DMS114 treated with DMSO at 0.1 percent for 48 hours (cell line): ENCODE measurements at regions not wholly inside any gene's neighbourhood (a gene's known extent, or its start where the extent isn't known, plus 50 kb on each side); places are given as distances from the start of the nearest gene placed in this dataset.
"Not testable (repeated sequence)": the region's sequence is repeated elsewhere in the genome, so short reads cannot be mapped to it uniquely, and the experiment has no call there.

ENCODE experiments used
- DNase-seq: peaks from one replicate; lab custom pipeline; 2025; ENCODE audit not compliant: unreplicated experiment; lab: John Stamatoyannopoulos, UW

GRCh38 chr4:171378323-171378722 is 434.9 kb upstream of the GALNTL6 start:
- no peak for DNase-seq

- no peak for DNase-seq
Measured at GRCh38 chr4:171376724-171377123, 436.5 kb upstream of the GALNTL6 start.

GRCh38 chr4:171353535-171353934 is 459.7 kb upstream of the GALNTL6 start:
- no peak for DNase-seq

DNA sequence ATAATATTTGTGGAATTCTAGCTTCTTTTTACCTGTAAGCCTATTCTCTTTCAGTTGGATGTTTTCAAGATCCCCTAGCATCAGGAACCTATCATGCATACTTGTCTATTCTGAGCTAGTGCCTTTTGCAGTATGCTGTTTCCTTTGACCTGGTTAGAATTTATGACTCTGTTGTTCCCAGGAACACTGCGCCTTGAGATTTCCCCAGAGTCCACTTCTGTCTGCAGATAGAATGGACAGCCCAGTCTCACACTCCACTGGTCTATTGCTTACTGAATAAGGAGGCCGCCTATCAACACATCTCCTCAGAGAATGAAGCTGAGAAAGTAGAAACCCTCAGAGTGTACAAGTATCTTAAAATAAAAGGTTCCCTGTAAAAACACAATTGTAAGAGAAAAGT is 465.1 kb upstream of the GALNTL6 start:
- no peak for DNase-seq

DNA sequence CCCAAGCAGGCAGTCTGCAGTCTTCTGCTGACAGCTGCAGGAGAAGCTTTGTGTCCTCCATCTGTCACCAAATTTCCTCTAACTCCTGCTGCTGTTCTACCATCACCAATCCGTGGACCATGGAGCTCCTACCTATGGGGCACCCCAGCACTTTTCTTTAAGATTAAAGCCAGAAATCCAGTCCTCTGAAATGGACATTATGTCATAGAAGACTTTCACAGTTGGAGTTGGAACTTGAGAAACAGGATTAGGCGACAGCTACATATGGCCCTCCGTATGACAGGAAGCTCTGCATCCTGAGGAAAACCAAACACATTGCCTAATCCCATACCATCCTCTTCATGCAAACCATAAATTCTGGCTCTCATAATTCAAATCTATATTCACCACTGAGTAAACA is 470.6 kb upstream of the GALNTL6 start:
- no peak for DNase-seq

DNA sequence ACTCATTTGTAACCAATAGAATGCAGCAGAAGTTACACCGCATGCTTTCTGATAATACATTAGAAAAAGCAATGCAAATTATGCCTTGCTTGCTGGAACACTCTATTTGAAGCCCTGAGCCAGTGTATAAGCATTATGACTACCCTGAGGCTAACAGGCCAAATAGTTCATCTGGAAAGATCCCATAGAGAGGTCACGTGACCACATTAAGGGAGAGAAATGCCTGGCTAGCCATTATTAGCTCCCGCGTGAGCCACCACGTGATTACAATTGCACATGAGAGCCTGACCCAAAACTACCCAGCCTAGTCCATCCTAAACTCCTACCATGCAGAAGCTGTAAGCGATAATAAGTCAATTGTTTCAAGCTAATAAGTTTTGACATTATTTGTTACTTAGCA is 472.9 kb upstream of the GALNTL6 start:
- no peak for DNase-seq

DNA sequence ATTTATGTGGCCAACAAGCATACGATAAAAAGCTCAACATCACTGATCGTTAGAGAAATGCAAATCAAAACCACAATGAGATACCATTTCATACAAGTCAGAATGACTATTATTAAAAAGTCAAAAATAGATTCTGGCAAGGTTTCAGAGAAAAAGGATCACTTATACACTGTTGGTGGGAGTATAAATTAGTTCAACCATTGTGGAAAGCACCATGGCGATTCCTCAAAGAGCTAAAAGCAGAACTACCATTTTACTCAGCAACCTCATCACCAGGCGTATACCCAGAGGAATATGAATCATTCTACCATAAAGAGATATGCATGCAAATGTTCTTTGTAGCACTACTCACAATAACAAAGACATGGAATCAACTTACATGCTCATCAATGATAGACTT is 478.7 kb upstream of the GALNTL6 start:
- no peak for DNase-seq

DNA sequence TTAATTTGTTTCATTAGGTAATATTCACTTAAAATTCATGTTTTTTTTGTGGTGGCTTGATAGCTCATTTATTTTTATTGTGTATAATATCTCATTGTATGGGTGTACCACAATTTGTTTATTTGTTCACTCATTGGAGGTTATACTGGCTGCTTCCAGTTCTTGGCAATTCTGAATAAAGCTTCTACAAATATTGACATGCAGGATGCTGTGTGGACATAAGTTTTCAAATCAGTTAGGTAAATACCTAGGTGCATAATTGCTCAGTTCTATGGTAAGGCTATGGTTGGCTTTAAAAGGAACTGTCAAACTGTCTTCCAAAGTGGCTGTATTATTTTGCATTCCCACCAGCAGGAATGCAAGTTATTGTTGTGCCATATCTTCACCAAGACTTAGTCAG is 504.5 kb upstream of the GALNTL6 start:
- DNase-seq: no peak

DNA sequence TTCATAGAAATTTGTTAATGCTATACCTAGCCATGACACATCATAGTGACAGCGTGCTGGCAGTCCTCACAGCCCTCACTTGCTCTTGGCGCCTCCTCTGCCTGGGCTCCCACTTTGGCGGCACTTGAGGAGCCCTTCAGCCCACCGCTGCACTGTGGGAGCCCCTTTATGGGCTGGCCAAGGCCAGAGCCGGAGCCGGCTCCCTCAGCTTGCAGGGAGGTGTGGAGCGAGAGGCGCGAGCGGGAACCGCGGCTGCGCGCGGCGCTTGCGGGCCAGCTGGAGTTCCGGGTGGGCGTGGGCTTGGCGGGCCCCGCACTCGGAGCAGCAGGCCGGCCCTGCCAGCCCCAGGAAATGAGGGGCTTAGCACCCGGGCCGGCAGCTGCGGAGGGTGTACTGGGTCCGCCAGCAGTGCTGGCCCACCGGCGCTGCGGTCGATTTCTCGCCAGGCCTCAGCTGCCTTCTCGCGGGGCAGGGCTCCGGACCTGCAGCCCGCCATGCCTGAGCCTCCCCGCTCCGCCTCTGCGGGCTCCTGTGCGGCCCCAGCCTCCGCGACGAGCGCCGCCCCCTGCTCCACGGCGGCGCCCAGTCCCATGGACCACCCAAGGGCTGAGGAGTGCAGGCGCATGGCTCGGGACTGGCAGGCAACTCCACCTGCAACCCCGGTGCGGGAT is 515.0 kb upstream of the GALNTL6 start:
- not testable (repeated sequence) for DNase-seq

GRCh38 chr4:171288816-171289432 is 524.3 kb upstream of the GALNTL6 start:
- no peak for DNase-seq

DNA sequence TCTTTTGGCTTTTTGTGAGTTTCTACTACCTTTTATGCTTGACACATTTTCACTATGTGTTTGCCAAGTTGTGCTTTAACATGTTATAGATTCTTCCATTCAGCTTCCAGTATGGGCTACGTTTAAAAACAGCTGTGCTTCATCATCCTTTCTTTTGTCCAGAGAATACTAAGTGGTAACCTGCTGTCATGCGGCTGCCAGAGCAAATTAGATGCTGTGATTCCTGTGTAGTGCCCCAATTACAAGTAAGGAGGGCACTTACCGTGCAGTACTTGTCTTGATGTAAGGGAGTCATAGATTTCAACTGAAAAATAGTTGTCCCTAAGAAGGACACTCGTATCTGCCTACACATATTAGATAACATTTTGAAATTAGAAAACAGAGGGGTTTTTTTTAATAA is 531.8 kb upstream of the GALNTL6 start:
- no peak for DNase-seq

GRCh38 chr4:171279131-171279530 is 534.1 kb upstream of the GALNTL6 start:
- DNase-seq: no peak

GRCh38 chr4:171266671-171267070 is 546.5 kb upstream of the GALNTL6 start:
- no peak for DNase-seq

GRCh38 chr4:171265190-171265818 is 547.9 kb upstream of the GALNTL6 start:
- DNase-seq: no peak

DNA sequence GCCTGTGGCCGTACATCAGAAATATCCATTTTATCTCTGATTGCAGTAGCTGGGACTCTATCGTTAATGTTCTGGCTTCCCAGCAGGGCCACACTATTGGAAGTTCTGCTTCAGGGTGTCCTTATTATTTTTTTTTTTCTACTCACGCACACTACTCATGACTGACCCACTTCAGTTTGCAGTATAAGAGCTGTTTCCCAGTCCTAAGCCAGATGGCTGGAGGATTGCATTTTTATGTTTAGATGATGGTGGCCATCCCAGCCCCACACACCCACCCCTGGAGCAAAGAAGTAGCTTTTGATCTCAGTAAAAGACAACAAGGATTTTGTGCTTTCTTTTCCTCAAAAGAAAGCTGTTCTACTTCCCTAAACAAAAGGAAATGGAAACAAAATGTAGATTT is 557.0 kb upstream of the GALNTL6 start:
- DNase-seq: no peak

- DNase-seq: no peak
Measured at GRCh38 chr4:171246948-171247347, 566.3 kb upstream of the GALNTL6 start.

DNA sequence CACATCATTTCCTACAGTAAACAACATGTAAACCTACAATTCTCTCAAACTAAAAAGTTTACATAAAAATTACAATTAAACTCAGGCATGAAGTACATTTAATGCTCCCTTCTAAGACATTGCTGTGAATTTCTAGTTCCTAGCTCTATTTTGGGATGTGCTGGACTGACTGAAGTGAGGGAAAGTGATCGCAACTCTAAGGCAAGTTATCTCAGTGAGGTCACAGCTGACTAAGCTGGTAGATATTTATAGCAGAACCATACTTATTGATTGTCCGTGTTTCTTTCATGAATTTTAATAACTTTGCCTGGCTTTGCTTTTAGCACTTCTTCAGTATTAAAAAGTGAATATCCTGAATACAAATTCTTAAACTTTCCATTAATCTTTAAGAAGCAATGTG is 570.4 kb upstream of the GALNTL6 start:
- DNase-seq: no peak

GRCh38 chr4:171239196-171239595 is 574.0 kb upstream of the GALNTL6 start:
- no peak for DNase-seq

GRCh38 chr4:171235521-171235920 is 577.7 kb upstream of the GALNTL6 start:
- no peak for DNase-seq

DNA sequence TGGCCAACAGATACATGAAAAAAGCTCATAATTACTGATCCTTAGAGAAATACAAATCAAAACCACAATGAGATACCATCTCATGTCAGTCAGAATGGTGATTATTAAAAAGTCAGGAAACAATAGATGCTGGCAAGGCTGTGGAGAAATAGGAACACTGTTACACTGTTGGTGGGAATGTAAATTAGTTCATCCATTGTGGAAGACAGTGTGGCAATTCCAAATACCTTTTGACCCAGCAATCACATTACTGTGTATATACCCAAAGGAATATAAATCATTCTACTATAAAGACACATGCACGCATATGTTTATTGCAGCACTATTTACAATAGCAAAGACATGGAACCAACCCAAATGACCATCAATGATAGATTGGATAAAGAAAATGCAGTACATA is 583.9 kb upstream of the GALNTL6 start:
- not testable (repeated sequence) for DNase-seq

DNA sequence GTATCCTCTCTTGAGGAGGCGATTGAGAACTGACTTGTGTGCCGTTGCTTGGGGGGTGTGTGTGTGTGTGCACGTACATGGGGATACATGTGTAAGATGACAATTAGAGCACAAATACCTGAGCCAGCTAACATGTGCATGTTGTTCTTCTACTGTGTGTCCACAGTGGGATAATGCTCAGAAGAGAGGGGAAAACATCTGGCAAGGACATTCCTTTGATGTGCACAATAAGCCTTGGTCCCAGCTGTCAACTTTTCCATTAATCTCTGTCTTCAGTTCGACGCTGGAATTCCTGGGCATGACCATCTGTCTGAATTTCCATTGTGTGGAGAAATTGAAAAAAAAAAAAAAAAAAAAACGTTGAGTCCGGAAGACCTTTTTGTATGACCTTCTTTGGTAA is 592.0 kb upstream of the GALNTL6 start:
- no peak for DNase-seq

- DNase-seq: no peak
Measured at GRCh38 chr4:171203425-171203824, 609.8 kb upstream of the GALNTL6 start.

DNA sequence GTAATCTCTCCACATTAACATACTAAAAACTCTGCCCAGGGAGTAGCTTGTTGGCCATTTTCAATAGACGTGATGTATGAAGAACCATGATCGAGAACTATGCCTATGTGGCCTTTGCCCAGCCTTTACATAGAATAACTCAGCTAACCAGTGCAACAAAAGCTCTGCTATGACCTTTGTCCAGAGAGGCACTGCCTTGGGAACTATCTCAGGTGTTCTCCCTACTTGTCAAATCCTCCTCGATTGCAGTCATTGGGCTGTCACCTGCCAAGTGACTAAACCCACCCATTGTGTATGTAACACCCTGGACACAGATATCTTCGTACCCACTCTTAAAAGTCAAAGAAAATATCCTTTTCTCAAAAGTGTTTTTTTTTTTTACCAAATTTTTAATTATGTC is 610.3 kb upstream of the GALNTL6 start:
- no peak for DNase-seq
